GM04503 (cell line): ENCODE measurements at regions not wholly inside any gene's neighbourhood (a gene's known extent, or its start where the extent isn't known, plus 50 kb on each side); places are given as distances from the start of the nearest gene placed in this dataset.

Experiments
- DNase-seq: peaks from one replicate; pipeline ENCODE4 v3.0.0-alpha.2; 2012; ENCODE audit warnings: low read depth

GRCh38 chr11:70764356-70764905 is 366.1 kb downstream of the CTTN start:
- no peak for DNase-seq

DNA sequence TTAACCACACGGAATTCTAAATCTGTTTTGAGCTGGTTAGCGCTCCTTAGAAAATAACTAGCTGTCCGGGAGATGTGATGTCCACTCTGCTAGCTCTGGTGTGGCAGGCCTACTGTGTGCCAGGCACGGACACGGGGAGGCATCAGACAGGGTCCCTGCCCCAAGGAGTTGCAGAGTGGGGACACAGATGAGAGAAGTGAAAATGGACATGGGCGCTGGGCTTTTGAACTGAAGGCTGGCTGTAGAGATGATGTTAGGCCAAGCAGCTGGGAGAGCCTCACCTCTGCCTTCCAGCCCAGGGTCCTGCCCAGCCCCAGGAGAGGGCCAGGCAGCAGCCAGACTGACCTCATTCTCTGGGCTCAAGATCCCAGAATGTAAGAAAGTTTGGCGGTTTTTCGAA is 368.6 kb downstream of the CTTN start:
- no peak for DNase-seq

DNA sequence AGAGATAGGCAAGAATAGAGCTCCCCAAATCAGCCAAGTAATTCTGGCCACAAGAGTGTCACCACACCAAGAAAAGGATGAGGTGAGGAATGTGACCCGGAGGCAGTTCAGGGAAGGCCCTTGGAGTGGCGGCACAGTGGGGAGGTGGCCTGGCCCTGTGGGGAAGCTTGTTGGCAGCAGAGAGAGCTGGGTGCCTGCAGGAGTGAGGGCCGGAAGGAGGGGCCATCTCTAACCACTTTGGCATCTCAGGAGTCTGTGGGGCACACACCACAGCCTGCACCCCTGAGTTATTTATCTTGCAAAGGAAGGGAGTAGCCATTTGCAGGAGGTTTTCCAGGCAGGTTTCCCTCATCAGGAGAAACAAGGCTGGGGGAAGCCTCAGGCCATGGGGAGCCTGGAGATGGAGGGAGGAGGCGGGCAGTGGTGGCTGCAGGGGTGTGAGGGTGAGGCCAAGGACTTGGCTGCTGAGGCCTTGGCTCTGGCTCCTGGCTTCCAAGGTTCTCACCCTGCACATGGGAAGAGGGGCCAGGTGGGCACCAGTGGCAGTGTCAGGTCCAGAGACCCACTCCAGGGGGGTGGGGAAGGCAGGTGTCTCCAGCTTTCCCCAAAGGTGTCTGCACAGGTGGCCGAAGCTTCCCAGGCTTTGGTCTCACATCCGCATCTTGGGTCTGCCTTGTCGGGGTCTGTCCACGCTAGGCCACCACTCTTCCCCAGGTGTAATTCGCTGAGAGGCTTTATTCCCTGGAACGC is 370.2 kb downstream of the CTTN start:
- no peak for DNase-seq

- DNase-seq: no peak
Observed at GRCh38 chr11:70769106-70769505, 370.8 kb downstream of the CTTN start.

DNA sequence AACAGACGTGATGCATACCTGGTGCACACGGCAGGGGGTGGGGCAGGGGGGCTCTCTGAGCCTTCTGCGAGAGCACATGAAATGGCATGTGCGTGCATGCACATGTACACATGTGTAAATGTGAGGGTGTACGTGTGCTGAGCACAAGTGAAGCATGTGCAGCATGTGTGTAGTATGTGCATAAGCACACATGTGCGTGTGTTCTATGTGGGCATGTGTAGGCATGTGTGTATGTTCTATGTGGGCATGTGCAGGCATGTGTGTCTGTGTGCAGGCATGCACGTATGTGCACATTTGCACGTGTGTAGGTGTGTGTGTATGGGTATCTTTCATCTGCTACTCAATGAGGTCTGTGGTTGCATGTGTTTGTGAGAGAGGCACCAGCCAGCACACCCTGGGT is 371.2 kb downstream of the CTTN start:
- no peak for DNase-seq

GRCh38 chr11:70771099-70771885 is 373.0 kb downstream of the CTTN start:
- no peak for DNase-seq

GRCh38 chr11:70772950-70773349 is 374.6 kb downstream of the CTTN start:
- no peak for DNase-seq

DNA sequence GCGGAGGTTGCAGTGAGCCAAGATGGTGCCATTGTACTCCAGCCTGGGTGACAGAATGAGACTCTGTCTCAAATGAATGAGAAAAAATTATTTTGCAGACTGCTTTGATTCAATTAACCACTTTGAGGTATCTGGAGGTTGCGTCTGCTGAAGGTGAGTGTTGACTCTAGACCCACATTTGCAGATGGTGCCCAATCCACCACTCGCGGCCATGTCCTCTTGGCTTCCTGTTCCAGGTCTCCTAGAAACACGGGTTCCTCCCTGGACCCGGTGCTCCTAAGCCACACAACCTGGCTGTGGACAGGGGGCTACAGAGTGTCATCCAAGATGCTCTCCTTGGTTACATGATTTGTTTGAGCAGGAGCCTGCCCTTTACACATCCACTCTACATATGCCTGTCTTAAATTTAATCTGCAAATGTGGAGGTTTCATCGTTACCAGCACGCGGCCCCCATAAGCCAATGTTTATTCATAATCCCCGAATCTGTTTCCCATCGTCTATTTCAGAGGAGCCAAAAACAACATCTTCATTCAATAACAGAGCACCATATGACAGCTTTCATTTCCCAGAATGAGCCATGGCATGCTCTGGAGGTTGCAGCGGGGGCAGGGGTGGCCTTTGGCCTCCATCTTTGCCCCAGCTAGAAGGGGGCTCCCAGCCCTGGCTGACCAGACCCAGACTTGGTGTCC is 377.2 kb downstream of the CTTN start:
- DNase-seq: no peak

- DNase-seq: no peak
Observed at GRCh38 chr11:70776914-70777532, 378.7 kb downstream of the CTTN start.

- no peak for DNase-seq
Observed at GRCh38 chr11:70778883-70779282, 380.6 kb downstream of the CTTN start.

DNA sequence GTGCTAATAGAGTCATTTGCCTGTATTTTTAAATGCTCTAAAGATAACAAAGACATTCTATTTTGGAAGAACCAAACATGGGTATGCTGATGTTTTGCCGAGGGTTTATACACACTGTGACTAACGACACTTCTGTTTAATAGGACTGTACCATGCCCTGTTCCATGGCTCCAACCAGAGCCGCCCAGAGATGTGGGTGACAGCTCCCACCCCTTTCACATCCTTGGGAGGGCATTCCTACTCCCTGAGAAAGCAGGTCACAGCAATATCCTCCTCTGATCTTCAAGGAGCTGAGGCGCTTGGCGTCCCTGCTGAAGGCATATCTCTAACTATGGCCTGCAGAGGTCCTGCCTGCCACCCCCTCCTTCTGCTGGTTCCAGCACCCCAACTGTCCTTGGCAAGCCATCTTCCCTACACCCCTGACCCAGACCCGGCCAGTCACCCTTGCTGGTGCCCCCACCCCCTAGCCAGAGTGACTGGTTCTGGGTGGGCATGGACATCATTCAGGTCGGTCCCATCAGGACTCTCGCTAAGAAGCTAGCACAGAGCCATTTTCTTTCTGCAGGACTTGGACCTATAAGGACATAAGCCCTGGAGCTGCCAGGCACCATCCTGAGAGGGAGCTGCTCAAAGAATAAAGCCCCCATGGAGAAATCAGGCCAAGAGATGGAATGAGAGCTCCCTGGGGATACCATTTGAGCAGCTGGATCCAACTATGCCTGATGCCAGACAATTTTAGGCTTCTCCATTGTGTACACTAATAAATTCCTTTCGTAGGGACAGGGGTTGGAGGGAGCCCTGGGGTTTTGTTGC is 381.3 kb downstream of the CTTN start:
- no peak for DNase-seq

DNA sequence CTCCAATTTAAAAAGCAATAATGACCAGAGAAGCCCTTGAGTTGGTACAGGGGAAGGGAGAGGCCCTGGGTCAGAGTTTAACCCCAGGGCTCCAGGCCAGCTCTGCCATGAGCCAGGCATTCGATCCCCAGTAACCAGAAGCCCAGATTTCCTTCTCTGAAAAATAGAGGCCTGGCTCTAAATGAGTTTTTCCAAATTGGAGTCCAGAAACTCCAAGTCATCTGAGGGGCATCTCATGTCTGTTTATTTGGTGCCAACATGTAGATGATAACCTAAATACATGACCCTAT is 381.9 kb downstream of the CTTN start:
- DNase-seq: no peak

DNA sequence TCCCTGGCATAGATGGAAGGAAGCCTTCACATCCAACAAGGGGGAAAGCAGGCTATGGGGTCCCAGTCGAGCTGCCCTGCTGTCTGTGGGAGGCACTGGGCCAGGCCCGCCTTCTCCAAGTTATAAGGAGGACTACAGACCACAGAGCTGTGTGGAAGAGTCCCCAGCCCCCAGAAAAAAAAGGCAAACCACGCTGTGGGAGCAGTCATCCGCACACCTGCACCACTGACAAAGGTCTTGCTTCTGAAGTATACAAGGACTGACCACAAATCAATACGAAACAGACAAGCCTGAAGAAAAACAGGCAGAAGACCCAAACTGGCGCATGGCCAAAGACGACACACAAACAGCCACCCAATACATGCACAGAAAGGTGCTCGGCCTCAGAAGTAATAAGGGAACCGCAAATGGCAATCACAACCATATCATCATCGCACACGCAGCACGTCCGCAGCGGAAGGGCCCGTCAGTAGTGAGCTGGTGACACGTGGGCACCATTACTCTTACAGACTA is 384.1 kb downstream of the CTTN start:
- DNase-seq: no peak

DNA sequence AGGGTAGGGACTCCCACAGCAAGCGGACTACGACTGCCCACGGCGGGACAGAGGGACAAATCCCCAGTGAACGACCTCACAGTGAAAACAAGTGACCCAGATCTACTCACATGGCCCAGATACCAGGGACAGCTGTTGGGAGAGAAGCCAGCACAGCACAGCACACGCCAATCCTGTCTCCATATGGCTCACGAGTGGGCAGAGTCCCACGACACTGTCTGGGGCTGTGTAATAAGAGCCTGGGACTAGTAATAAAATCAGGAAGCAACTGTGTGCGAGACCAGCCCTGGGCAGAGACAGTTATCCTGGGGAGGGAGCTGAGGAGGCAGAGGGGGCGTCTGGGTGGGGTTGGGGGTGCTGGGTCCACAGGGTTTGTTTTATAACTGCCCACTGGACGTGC is 385.0 kb downstream of the CTTN start:
- DNase-seq: no peak

- DNase-seq: no peak
Observed at GRCh38 chr11:70783821-70784220, 385.5 kb downstream of the CTTN start.

- DNase-seq: no peak
Observed at GRCh38 chr11:70785372-70785771, 387.0 kb downstream of the CTTN start.

DNA sequence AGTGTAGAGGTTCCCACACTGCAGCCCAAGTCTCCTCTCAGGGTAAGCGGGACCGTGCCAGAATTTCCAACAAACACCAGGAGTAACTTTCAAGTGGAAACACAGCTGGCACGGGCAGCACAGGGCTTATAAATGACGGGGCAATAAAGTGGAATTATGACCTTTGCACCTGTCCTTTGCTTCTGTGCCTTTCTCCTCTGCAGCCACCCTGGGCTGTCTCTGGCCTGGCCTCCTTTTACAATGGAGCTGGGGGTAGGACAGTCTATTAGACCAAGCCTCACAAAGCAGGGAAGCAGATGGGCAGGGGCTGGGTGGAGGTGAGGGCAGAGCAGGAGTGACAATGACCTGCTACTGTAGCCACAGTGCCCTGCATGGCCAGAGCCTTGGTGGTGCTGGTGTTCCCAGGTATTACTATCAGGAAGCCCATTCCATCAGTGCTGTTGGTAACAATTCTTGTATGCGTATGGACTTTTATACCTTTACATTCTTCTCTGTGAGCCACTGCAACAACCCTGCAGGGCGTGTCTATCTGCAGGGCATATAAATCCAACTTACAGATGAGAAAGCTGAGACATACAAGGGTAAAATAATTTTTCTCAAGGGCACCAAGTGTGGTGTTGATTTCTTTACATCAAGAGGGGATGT is 387.8 kb downstream of the CTTN start:
- no peak for DNase-seq

DNA sequence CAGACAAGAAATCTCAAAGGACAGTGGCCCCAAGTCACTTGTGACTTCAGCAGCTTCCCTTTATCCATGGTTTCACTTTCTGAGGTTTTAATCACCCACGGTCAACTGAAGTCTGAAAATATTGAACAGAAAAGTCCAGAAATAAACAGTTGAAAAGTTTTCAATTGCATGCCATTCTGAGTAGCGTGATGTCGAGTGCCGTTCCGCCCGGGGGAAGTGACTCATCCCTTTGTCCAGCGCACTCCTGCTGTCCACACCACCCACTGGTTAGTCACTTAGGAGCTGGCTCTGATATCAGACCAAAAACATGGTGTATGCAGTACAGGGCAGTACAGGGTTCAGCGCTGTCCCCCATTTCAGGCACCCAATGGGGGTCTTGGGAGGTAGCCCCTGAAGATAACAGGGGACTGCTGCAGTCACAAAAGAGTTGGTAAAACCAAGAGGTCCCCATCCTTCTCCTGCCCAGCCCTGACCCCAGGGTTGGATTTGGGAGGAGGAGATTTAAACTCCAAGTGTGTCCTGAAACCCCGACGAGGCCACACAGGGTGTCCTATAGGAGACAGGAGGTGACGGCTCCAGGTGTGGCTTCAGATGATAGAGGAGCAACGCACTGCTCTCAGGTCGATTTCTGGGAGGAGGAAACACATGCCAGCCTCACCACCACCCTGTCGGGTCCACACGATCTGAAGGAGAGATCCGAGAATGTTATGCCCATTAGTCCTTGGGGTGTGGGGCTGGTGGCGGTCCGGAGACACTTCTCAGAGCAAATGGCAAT is 390.1 kb downstream of the CTTN start:
- DNase-seq: peak; percentile 33

GRCh38 chr11:70790671-70791300 is 392.5 kb downstream of the CTTN start:
- DNase-seq: no peak
